HCT116 (cell line): ENCODE measurements at regions not wholly inside any gene's neighbourhood (a gene's known extent, or its start where the extent isn't known, plus 50 kb on each side); places are given as distances from the start of the nearest gene placed in this dataset.

Source experiments
- ATF3 ChIP-seq: IDR thresholded peaks from 2 replicates; pipeline ENCODE4 v1.6.1; 2012
- CEBPB ChIP-seq: IDR thresholded peaks from 2 replicates; pipeline ENCODE4 v1.6.1; 2012; ENCODE audit warnings: low read depth
- ELF1 ChIP-seq: IDR thresholded peaks from 2 replicates; pipeline ENCODE4 v1.6.1; 2012; ENCODE audit warnings: low read depth, borderline replicate concordance
- EZH2 ChIP-seq: fragments of 200-600 bp; sonication (generic); IDR thresholded peaks from 2 replicates; pipeline ENCODE4 v1.6.1; 2017; ENCODE audit warnings: antibody characterized with exemption, mixed run types
- EZH2phosphoT487 ChIP-seq: fragments of 200-600 bp; IDR thresholded peaks from 2 replicates; pipeline ENCODE4 v1.6.1; 2018; ENCODE audit warnings: antibody characterized with exemption, borderline replicate concordance
- FOSL1 ChIP-seq: IDR thresholded peaks from 2 replicates; pipeline ENCODE4 v1.6.1; 2012; ENCODE audit warnings: low read depth
- POLR2A ChIP-seq: IDR thresholded peaks from 2 replicates; pipeline ENCODE4 v1.7.0; 2011; ENCODE audit warnings: borderline replicate concordance; ENCODE audit not compliant: insufficient read depth, insufficient read length; ENCODE audit errors: extremely low read depth
- POLR2AphosphoS5 ChIP-seq: IDR thresholded peaks from 2 replicates; pipeline ENCODE4 v1.6.1; 2011; ENCODE audit warnings: mild to moderate bottlenecking, low read depth, low read length, moderate library complexity
- RAD21 ChIP-seq: IDR thresholded peaks from 2 replicates; pipeline ENCODE4 v1.6.1; 2012; ENCODE audit warnings: low read depth, mild to moderate bottlenecking
- REST ChIP-seq: IDR thresholded peaks from 2 replicates; pipeline ENCODE4 v1.6.1; 2012; ENCODE audit warnings: low read depth
- TF ChIP-seq, protein P1 (sequence below), 3 experiments: fragments of 200-600 bp in 1 of 3; sonication (generic) in 1 of 3; IDR thresholded peaks in 2 of 3; conservative IDR thresholded peaks in 1 of 3; 2 replicates each; pipeline ENCODE4 v1.5.1; 2012 to 2017; ENCODE audit warnings: low read depth in 2 of 3, low read length in 2 of 3, antibody characterized with exemption in 1 of 3, borderline replicate concordance in 1 of 3, control low read depth in 1 of 3, mild to moderate bottlenecking in 1 of 3, mixed read lengths in 1 of 3, mixed run types in 1 of 3, moderate library complexity in 1 of 3; ENCODE audit not compliant: insufficient read depth in 1 of 3

DNA sequence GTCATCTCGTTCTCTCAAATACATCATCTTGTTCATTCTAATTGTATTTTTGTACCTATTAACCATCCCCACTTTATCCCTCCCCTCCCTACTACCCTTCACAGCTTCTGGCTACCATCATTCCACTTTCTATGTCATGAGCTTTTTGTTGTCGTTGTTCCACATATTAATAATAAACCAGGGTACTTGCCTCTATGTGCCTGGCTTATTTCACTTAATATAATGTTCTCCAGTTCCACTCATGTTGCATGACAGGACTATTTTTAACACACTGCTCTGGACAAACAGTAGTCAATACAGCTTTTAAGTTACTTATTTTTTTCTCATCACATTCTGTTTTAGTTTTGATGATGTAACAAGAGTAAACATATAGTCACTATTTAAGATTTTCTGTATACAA is 872.3 kb downstream of the SLITRK1 start:
- TF ChIP-seq POLR2AphosphoS5 (no peak), POLR2A (no peak), EZH2 (no peak), EZH2phosphoT487 (no peak), CEBPB (no peak), RAD21 (no peak), ELF1 (no peak), FOSL1 (no peak), REST (no peak), ATF3 (no peak)
- TF ChIP-seq, protein P1, sequence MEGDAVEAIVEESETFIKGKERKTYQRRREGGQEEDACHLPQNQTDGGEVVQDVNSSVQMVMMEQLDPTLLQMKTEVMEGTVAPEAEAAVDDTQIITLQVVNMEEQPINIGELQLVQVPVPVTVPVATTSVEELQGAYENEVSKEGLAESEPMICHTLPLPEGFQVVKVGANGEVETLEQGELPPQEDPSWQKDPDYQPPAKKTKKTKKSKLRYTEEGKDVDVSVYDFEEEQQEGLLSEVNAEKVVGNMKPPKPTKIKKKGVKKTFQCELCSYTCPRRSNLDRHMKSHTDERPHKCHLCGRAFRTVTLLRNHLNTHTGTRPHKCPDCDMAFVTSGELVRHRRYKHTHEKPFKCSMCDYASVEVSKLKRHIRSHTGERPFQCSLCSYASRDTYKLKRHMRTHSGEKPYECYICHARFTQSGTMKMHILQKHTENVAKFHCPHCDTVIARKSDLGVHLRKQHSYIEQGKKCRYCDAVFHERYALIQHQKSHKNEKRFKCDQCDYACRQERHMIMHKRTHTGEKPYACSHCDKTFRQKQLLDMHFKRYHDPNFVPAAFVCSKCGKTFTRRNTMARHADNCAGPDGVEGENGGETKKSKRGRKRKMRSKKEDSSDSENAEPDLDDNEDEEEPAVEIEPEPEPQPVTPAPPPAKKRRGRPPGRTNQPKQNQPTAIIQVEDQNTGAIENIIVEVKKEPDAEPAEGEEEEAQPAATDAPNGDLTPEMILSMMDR (IDR thresholded peaks at IDR 0.05 in 2 of 3, conservative IDR thresholded peaks at IDR 0.05 in 1 of 3; ENCODE audit: borderline replicate concordance in 1 of 3, insufficient read depth in 1 of 3, low read depth in 2 of 3, low read length in 2 of 3): no peak
